ENCODE measurements at regions not wholly inside any gene's neighbourhood (a gene's known extent, or its start where the extent isn't known, plus 50 kb on each side); places are given as distances from the start of the nearest gene placed in this dataset.
"Not testable (repeated sequence)": the region's sequence is repeated elsewhere in the genome, so short reads cannot be mapped to it uniquely, and the experiment has no call there.

DNA sequence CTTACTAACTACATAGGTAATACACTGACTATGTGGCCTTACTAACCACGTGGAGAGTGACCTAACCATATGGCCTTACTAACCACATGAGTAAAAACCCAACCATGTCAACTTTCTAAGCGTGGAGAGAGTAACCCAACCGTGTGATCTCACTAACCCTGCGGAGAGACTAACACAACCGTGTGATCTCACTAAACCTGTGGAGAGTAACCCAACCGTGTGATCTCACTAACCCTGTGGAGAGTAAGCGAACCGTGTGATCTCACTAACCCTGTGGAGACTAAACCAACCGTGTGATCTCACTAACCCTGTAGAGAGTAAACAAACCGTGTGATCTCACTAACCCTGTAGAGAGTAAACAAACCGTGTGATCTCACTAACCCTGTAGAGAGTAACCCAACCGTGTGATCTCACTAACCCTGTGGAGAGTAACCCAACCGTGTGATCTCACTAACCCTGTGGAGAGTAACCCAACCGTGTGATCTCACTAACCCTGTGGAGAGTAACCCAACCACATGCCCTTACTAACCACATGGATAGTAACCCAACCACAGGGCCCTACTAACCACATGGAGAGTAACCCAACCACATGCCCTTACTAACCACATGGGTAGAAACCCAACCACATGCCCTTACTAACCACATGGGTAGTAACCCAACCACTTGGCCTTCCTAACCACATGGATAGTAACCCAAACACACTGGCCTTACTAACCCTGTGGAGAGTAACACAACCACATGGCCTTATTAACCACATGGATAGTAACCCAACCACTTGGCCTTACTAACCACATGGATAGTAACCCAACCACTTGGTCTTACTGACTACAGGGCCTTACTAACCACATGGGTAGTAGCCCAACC is 112.6 kb downstream of the DRD1 start:
- peaks cover 13% of the 10 kb centered on the region for H3K4me1 ChIP-seq

DNA sequence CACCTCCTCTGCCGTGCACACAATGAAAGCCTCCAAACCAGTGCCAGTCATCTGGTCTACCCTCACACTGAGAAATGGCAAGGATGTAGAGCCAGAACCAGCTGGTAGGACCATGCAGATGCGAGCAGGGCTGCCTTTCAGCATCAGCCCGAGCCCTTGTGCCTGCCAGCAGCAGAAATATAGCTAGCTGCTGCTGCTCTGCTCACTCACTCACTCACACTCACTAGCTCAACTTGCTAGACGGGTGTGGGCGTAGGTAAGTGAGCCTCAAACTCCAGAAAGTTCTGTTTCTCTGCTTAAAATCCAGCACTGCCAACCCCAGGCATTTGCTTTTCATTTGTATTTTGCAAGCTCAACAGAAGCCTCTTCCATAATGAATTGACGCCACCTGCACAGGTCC is 114.0 kb downstream of the DRD1 start:
- peaks cover 3% of the 10 kb centered on the region for H3K4me1 ChIP-seq
- no peaks in the 10 kb centered on the region for H3K9me3 ChIP-seq (replicated peaks)
- H3K27me3 ChIP-seq = no peaks in the 10 kb centered on the region
- H3K27ac ChIP-seq = no peak overlapping the region
- DNase-seq = no peak
- H3K36me3 ChIP-seq = no peaks in the 10 kb centered on the region
- H3K4me3 ChIP-seq = no peak overlapping the region

More for the DNA sequence above, 112.6 kb downstream of the DRD1 start:
- not testable (repeated sequence) for DNase-seq; H3K4me3 ChIP-seq; H3K27ac ChIP-seq; H3K9me3 ChIP-seq (replicated peaks); H3K27me3 ChIP-seq; H3K36me3 ChIP-seq

DNA sequence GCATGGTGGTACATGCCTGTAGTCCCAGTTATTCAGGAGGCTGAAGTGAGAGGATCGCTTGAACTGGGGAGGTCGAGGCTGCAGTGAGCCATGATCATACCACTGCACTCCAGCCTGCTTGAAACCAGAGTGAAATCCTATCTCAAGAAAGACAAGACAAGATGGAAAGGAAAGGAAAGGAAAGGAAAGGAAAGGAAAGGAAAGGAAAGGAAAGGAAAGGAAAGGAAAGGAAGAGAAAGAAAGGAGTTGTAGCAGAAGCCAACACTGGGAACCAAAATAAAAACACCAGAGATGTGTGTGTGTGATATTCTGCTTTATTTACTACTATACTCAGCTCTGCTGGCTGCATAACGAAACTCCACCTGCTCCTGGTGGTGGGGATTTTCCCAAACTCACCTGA is 115.3 kb downstream of the DRD1 start:
- no peak for DNase-seq
- no peaks in the 10 kb centered on the region for H3K4me1 ChIP-seq
- H3K9me3 ChIP-seq (replicated peaks) = no peaks in the 10 kb centered on the region
- no peak overlapping the region for H3K27ac ChIP-seq
- H3K4me3 ChIP-seq = no peak overlapping the region
- no peaks in the 10 kb centered on the region for H3K27me3 ChIP-seq
- no peaks in the 10 kb centered on the region for H3K36me3 ChIP-seq

DNA sequence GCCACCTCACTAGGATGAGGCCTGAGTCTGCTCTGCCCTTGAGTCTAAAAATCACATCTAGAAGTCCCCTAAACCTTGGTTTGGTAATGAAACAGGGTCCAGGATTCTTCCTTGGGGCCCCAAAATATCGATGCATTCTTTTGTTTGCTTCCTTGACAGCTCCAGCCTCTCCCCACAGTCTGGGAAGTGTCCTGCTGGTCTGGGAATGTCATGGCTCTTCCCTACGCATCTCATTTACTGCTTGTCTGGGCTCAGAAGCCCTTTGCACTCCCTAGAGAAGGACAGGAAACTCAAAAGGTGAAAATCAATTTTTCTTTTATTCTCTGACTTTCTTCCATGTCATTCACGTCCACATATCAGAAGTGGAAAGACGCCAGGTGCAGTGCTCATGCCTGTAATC is 115.8 kb downstream of the DRD1 start:
- no peaks in the 10 kb centered on the region for H3K4me1 ChIP-seq

DNA sequence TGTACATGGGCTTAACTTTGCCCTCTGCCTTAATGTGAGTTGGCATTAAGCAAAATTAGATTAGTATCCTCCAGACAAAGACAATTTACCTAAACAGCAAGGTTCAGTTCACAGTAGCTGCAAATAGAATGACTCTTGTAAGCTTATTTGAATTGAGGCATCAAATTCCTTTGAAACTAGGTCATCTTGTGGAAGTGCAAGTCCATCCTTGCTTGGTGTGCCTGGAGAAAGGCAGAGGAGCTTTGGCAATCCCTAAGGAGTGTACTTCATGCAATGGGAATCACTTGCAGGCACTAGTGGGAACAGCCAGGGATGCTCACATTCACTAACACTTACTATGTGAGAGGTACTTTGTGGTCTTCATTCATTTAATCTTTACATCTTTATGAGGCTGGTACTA is 118.3 kb downstream of the DRD1 start:
- no peaks in the 10 kb centered on the region for H3K36me3 ChIP-seq
- no peak overlapping the region for H3K27ac ChIP-seq
- H3K4me3 ChIP-seq = no peak overlapping the region
- DNase-seq = no peak
- H3K4me1 ChIP-seq = no peaks in the 10 kb centered on the region
- no peaks in the 10 kb centered on the region; the same call in 1 of the 2 replicates for H3K9me3 ChIP-seq (replicated peaks)
- no peaks in the 10 kb centered on the region for H3K27me3 ChIP-seq

More for the DNA sequence above, 115.8 kb downstream of the DRD1 start:
- Histone ChIP-seq H3K27me3 (no peaks in the 10 kb centered on the region), H3K9me3 (replicated peaks) (no peaks in the 10 kb centered on the region), H3K36me3 (no peaks in the 10 kb centered on the region), H3K27ac (no peak overlapping the region), H3K4me3 (no peak overlapping the region)
- DNase-seq = no peak

DNA sequence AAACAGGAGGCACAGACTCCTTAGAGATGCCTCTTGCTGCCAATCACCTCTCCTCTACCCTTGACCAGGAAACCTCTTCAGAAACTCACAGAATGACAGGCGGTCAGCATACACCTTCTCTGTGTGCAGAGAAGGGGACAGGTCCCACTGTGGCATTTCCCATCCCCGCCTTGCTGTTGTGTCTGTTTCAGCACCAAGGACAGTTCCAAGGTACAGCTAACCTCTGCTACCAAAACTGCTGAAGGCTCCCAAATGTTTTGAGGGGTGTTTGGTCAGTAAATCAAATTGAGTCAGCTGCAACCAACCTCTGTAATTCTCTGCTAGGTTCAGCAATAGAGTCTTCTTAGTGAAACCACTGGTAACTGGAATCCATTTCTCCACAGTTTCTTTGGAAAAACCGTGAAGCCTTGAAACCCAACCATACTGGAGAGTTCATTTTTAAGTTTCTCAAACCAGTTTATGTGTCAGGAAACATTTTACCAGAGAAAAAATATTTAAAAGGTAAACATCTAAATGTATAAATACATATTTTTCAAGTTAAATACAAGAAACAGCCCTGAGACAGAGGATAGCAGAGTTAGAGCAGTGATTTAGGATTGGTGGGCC is 122.0 kb downstream of the DRD1 start:
- H3K27ac ChIP-seq = no peak overlapping the region
- peak; percentile 74 to 90 for DNase-seq
- no peaks in the 10 kb centered on the region for H3K36me3 ChIP-seq
- H3K27me3 ChIP-seq = no peaks in the 10 kb centered on the region
- H3K4me1 ChIP-seq = no peaks in the 10 kb centered on the region
- no peaks in the 10 kb centered on the region; the same call in none of the 2 replicates for H3K9me3 ChIP-seq (replicated peaks)
- H3K4me3 ChIP-seq = no peak overlapping the region

DNA sequence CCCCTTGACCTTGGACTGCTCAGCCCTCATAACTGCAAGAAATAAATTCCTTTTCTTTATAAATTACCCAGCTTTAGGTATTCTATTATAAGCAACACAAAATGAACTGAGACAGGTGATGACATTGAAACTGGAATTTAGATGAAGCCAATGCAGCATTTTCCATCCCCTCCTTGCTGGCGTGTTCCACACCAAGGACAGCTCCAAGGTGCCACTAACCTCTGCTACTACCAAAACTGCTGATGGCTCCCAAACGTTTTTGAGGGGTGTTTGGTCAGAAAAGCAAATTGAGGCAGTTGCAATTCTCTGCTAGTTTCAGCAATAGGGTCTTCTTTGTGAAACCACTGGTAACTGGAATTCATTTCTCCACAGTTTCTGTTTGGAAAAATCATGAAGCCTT is 124.8 kb downstream of the DRD1 start:
- Histone ChIP-seq H3K27ac (no peak overlapping the region), H3K4me3 (no peak overlapping the region), H3K27me3 (no peaks in the 10 kb centered on the region), H3K4me1 (0 out of 2 replicates have a peak, but pooled peaks cover 3% of the 10 kb centered on the region), H3K36me3 (no peaks in the 10 kb centered on the region), H3K9me3 (replicated peaks) (no peaks in the 10 kb centered on the region; the same call in none of the 2 replicates)
- DNase-seq = no peak

DNA sequence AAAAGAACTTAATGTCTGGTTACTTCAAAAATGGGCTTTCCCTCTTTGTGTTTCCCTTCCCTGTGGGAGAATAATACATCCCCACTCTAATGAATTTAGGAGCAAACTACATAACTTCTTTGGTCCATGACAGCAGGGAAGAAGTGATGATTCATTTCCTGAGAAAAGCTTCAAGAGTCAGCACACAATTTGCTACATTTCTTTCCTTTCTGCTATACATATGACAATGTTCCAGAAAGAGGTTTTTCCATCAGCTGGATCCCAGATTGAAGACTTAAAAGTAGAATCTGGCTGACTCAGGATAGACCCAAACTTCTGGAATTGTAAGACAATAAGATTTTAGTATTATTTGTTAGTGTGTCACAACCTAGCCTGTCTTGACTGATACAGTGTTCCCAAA is 126.1 kb downstream of the DRD1 start:
- H3K27me3 ChIP-seq = no peaks in the 10 kb centered on the region
- no peak overlapping the region for H3K4me3 ChIP-seq
- H3K27ac ChIP-seq = no peak overlapping the region
- H3K9me3 ChIP-seq (replicated peaks) = no peaks in the 10 kb centered on the region; the same call in none of the 2 replicates
- no peaks in the 10 kb centered on the region for H3K36me3 ChIP-seq
- 0 out of 2 replicates have a peak, but pooled peaks cover 3% of the 10 kb centered on the region for H3K4me1 ChIP-seq
- DNase-seq = no peak

DNA sequence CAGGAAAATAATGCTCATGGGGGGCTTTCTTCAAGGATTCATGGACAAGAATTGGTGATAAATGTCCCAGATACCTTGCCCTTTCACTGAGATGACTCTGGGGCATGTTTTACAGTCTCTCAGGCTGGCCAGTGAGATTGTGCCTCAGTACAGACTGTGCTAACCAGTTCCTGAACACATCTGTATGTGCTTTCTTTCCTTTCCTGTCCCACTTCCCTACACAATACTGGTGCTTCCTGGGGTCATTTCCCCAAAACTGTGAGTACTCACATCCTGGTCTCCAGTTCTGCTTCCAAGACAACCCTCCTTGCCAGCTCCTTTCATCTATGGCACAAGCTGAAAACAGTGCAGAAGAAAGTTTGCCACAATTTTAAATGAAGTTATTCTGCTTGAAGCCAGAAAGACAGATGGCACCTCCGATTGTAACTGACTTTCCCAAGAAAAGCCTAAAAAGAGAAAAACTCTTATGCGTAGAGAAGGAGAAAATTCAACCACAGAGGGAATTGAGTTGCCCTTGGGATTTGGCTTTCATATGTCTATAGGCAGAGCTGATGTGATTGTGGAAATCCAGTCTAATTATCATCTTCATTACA is 134.7 kb downstream of the DRD1 start:
- Histone ChIP-seq H3K4me1 (no peaks in the 10 kb centered on the region), H3K27me3 (no peaks in the 10 kb centered on the region), H3K36me3 (no peaks in the 10 kb centered on the region), H3K9me3 (replicated peaks) (peaks cover 4% of the 10 kb centered on the region; the same call in 1 of the 2 replicates), H3K4me3 (no peak overlapping the region), H3K27ac (no peak overlapping the region)
- no peak for DNase-seq

DNA sequence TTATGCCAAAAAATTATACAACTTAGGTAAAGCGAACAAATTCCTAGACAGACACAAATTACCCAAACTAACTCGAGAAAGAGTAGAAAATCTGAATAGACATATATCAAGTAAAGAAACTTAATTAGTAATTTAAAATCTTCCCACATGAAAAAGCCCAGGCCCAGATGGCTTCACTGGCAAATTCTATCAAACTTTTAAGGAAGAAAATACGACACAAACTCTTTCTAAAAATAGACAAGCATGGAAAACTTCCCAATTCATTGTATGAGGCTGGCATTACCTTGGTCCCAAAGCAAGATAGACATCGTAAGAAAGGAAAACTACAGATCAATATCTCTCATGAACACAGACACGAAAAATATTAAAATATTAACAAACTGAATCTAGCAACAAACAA is 135.3 kb downstream of the DRD1 start:
- peaks cover 4% of the 10 kb centered on the region for H3K9me3 ChIP-seq (replicated peaks)
- H3K4me3 ChIP-seq = no peak overlapping the region
- H3K4me1 ChIP-seq = no peaks in the 10 kb centered on the region
- H3K27me3 ChIP-seq = no peaks in the 10 kb centered on the region
- no peak for DNase-seq
- no peak overlapping the region for H3K27ac ChIP-seq
- no peaks in the 10 kb centered on the region for H3K36me3 ChIP-seq

DNA sequence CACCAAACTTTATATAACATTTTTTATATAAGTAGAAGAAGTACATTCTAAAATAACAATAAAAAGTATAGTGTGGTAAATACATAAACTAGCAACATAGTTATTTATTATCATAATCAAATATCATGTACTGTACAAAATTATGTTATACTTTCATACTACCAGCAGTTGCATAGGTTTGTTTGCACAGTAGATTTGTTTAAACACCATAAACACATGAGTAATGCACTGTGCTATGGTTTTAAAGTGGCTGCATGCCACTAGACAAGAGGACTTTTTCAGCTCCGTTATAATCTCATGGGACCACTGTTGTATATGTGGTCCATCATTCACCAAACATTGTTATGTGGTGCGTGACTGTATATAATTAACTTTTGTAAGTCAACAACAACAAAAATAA is 137.6 kb downstream of the DRD1 start:
- Histone ChIP-seq H3K4me1 (no peaks in the 10 kb centered on the region), H3K36me3 (no peaks in the 10 kb centered on the region), H3K27ac (no peak overlapping the region), H3K27me3 (no peaks in the 10 kb centered on the region), H3K9me3 (replicated peaks) (peaks cover 4% of the 10 kb centered on the region), H3K4me3 (no peak overlapping the region)
- DNase-seq = no peak

DNA sequence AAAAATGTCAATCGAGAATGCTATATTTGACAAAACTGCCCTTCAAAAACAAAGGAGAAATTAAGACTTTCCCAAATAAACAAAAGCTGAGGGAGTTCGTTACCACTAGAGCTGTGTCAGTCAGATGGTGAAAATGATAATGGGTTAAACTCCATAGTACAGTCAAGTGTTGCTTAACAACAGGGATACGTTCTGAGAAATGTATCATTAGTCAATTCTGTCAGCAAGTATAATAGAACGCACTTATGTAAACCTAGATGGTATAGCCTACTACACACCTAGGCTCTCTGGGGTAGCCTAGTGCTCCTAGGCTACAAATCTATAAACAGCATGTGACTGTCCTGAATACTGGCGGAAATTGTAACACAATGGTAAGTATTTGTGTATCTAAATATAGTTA is 138.7 kb downstream of the DRD1 start:
- peaks cover 4% of the 10 kb centered on the region for H3K9me3 ChIP-seq (replicated peaks)
- H3K4me1 ChIP-seq = no peaks in the 10 kb centered on the region
- no peak for DNase-seq
- no peak overlapping the region for H3K27ac ChIP-seq
- no peak overlapping the region for H3K4me3 ChIP-seq
- H3K36me3 ChIP-seq = no peaks in the 10 kb centered on the region
- no peaks in the 10 kb centered on the region for H3K27me3 ChIP-seq

DNA sequence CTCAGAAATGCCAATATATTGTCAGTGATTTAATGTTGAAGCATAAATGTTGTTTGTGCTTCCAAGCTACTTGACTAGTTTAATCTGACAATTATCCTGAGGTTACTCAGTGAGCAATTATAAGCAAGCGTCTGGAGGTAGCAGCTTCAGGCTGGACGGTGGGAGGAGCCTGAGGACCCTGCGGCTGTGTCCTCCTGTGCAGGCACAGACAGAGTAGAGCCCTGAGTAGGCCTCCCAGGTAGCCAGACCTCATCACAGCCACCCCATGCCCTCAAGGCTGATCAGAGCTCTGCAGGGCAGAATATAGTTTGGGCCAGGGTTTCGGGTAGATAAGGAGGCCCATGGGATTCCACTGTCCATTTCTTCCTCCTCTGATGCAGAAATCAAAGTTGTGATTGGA is 153.6 kb downstream of the DRD1 start:
- Histone ChIP-seq H3K36me3 (no peaks in the 10 kb centered on the region), H3K4me1 (peaks cover 28% of the 10 kb centered on the region), H3K4me3 (no peak overlapping the region), H3K27ac (no peak overlapping the region; the same call in 1 of the 2 replicates), H3K9me3 (replicated peaks) (peaks cover 10% of the 10 kb centered on the region; the same call in 1 of the 2 replicates), H3K27me3 (no peaks in the 10 kb centered on the region)
- DNase-seq = no peak

DNA sequence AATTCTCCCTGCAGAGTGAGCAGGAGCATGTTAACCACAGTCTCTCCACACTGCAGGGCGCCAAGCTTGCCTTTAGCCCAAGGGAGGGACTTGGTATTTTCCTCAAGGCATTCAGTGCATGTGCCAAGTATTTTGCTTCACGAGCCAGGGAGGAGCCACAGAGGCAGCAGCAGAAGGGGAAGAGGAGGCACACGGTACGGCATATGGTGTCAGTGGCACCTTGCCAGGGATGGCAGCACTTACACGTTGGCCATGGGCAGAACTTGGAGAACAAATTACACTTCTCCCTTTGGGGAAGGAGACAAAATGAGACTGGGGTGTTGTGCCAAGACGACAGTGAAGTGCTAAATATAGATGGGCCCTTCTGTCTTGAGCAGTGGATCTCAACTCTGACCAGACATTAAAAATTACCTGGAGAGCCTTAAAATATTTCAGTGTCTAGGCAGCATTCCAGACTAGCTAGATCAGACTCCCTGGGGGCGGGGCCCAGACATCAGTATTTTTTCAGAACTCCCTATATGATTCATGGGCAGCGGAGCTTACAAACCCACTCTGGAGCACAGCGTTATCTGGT is 155.8 kb downstream of the DRD1 start:
- H3K27ac ChIP-seq = peak overlapping the region; percentile 66
- no peaks in the 10 kb centered on the region for H3K9me3 ChIP-seq (replicated peaks)
- H3K27me3 ChIP-seq = no peaks in the 10 kb centered on the region
- H3K4me1 ChIP-seq = peaks cover 28% of the 10 kb centered on the region
- no peak overlapping the region for H3K4me3 ChIP-seq
- H3K36me3 ChIP-seq = no peaks in the 10 kb centered on the region
- peak; percentile 47 to 60 for DNase-seq

DNA sequence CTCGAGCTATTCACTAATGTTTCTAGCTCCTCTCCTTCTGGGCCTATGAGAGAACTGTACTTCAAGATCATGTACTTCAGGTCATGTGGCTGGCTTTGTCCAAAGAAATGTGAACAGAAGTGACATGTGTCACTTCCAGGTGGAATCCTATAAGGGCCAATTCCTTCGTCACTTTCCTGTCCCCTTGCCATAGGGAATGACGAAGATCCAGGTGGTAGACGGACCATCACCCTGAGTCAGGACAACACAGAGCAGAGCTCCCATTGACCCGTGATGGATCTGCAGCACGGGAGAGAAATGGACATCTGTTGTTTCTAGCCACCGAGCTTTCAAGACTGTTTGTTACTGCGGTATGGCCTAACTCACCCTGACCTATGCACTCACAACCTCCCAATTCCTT is 157.0 kb downstream of the DRD1 start:
- Histone ChIP-seq H3K4me3 (no peak overlapping the region), H3K36me3 (no peaks in the 10 kb centered on the region), H3K27me3 (no peaks in the 10 kb centered on the region), H3K9me3 (replicated peaks) (no peaks in the 10 kb centered on the region), H3K4me1 (peaks cover 28% of the 10 kb centered on the region), H3K27ac (no peak overlapping the region)
- DNase-seq = no peak

Measured in SJCRH30 (cell line).